Activated B cell treated with CpG ODN at 0.5 μM for 24 hours (primary cell): ENCODE measurements at regions not wholly inside any gene's neighbourhood (a gene's known extent, or its start where the extent isn't known, plus 50 kb on each side); places are given as distances from the start of the nearest gene placed in this dataset.

Experiments used
- ATAC-seq: fragments of 200-7000 bp; cut with Tn5 transposase; one replicate; pipeline ENCODE4 v1.10.0; 2021; ENCODE audit warnings: low read depth, mild to moderate bottlenecking, moderate library complexity
- CTCF ChIA-PET: fragments of 350-600 bp; sonication (Branson Sonifier 250); formaldehyde crosslinking; loops from one replicate; lab custom pipeline; 2021; ENCODE audit warnings: antibody characterized with exemption; lab: Charles Lee
- POLR2A ChIA-PET: fragments of 350-600 bp; sonication (Branson Sonifier 250); formaldehyde crosslinking; loops from one replicate; lab custom pipeline; 2021; ENCODE audit warnings: antibody characterized with exemption; lab: Charles Lee
- DNase-seq: peaks from one replicate; pipeline ENCODE4 v3.0.0; 2022
- H3K27ac Mint-ChIP-seq: one replicate; pipeline ENCODE4 v1.8.0; 2020; ENCODE audit warnings: mixed read lengths
- H3K27me3 Mint-ChIP-seq: one replicate; pipeline ENCODE4 v1.8.0; 2021; ENCODE audit warnings: mixed read lengths
- H3K36me3 Mint-ChIP-seq: one replicate; pipeline ENCODE4 v1.8.0; 2021; ENCODE audit warnings: low read depth, mixed read lengths
- H3K4me1 Mint-ChIP-seq: one replicate; pipeline ENCODE4 v1.8.0; 2021; ENCODE audit warnings: mixed read lengths
- H3K4me3 Mint-ChIP-seq: one replicate; pipeline ENCODE4 v1.8.0; 2020; ENCODE audit warnings: mild to moderate bottlenecking, mixed read lengths
- H3K9me3 Mint-ChIP-seq: one replicate; pipeline ENCODE4 v1.8.0; 2020; ENCODE audit warnings: mixed read lengths
- CTCF ChIP-seq: fragments of 200-600 bp; IDR thresholded peaks from one replicate; pipeline ENCODE4 v1.8.0; 2022; ENCODE audit warnings: antibody characterized with exemption, mild to moderate bottlenecking
- intact Hi-C: fragments of 100-400 bp; cut with micrococcal nuclease; formaldehyde crosslinking; loops from one replicate; pipeline ENCODE4 v1.15.1; 2024

GRCh38 chr1:209045331-209046057 is 538.0 kb upstream of the CAMK1G start:
- ChIA-PET CTCF (no interaction called here), POLR2A (no interaction called here)
- no peak for DNase-seq
- intact Hi-C loops: no loop called here
- Mint-ChIP-seq H3K4me1 (no peaks in the 10 kb centered on the region), H3K27me3 (peaks cover 2% of the 10 kb centered on the region), H3K9me3 (no peaks in the 10 kb centered on the region), H3K36me3 (no peaks in the 10 kb centered on the region), H3K4me3 (no peak overlapping the region), H3K27ac (no peak overlapping the region)
- ATAC-seq: no peak
- no peak for TF ChIP-seq CTCF

GRCh38 chr1:209046058-209046417 is 537.5 kb upstream of the CAMK1G start:
- Mint-ChIP-seq H3K27ac (no peak overlapping the region), H3K4me3 (no peak overlapping the region), H3K4me1 (no peaks in the 10 kb centered on the region)

GRCh38 chr1:209046935-209047334 is 536.6 kb upstream of the CAMK1G start:
- H3K9me3 Mint-ChIP-seq: no peaks in the 10 kb centered on the region
- H3K4me1 Mint-ChIP-seq: no peaks in the 10 kb centered on the region
- no peak overlapping the region for H3K4me3 Mint-ChIP-seq
- no peak for DNase-seq
- intact Hi-C loops: no loop called here
- ChIA-PET CTCF (no interaction called here), POLR2A (no interaction called here)
- H3K27me3 Mint-ChIP-seq: peaks cover 2% of the 10 kb centered on the region
- H3K36me3 Mint-ChIP-seq: no peaks in the 10 kb centered on the region
- ATAC-seq: no peak
- TF ChIP-seq CTCF: no peak
- no peak overlapping the region for H3K27ac Mint-ChIP-seq

More at GRCh38 chr1:209046058-209046417, 537.5 kb upstream of the CAMK1G start:
- DNase-seq (no peak), ATAC-seq (no peak)
- intact Hi-C loops: no loop called here
- Mint-ChIP-seq H3K9me3 (no peaks in the 10 kb centered on the region), H3K27me3 (peaks cover 2% of the 10 kb centered on the region), H3K36me3 (no peaks in the 10 kb centered on the region)
- ChIA-PET POLR2A (no interaction called here), CTCF (no interaction called here)
- no peak for TF ChIP-seq CTCF

- no peak for DNase-seq
- Mint-ChIP-seq H3K27ac (no peak overlapping the region), H3K27me3 (peaks cover 4% of the 10 kb centered on the region), H3K4me1 (no peaks in the 10 kb centered on the region), H3K36me3 (no peaks in the 10 kb centered on the region), H3K4me3 (no peak overlapping the region), H3K9me3 (no peaks in the 10 kb centered on the region)
- ChIA-PET CTCF (no interaction called here), POLR2A (no interaction called here)
- intact Hi-C loops: no loop called here
- ATAC-seq: no peak
- no peak for TF ChIP-seq CTCF
Observed at GRCh38 chr1:209048941-209049669, 534.4 kb upstream of the CAMK1G start.

GRCh38 chr1:209051570-209051969 is 531.9 kb upstream of the CAMK1G start:
- Mint-ChIP-seq H3K27ac (no peak overlapping the region), H3K4me1 (no peaks in the 10 kb centered on the region), H3K36me3 (no peaks in the 10 kb centered on the region), H3K4me3 (no peak overlapping the region), H3K27me3 (peaks cover 2% of the 10 kb centered on the region), H3K9me3 (peaks cover 3% of the 10 kb centered on the region)
- intact Hi-C loops: no loop called here
- ChIA-PET CTCF (no interaction called here), POLR2A (no interaction called here)
- no peak for TF ChIP-seq CTCF
- ATAC-seq: no peak
- DNase-seq: no peak
